Effector memory CD4-positive, alpha-beta T cell (primary cell): ENCODE measurements at regions not wholly inside any gene's neighbourhood (a gene's known extent, or its start where the extent isn't known, plus 50 kb on each side); places are given as distances from the start of the nearest gene placed in this dataset.
"Not testable (repeated sequence)": the region's sequence is repeated elsewhere in the genome, so short reads cannot be mapped to it uniquely, and the experiment has no call there.

ENCODE experiments used
- DNase-seq, 3 donors: peaks; one replicate each; pipeline ENCODE4 v3.0.0-alpha.2; 2020
- H3K27ac ChIP-seq: 2 replicates; pipeline ENCODE4 v1.7.0; 2013; ENCODE audit warnings: mild to moderate bottlenecking, low read length, moderate library complexity; ENCODE audit not compliant: insufficient read depth, poor library complexity, severe bottlenecking
- H3K27me3 ChIP-seq: replicated peaks from 2 replicates; pipeline ENCODE4 v1.7.0; 2013; ENCODE audit warnings: mild to moderate bottlenecking, low read length; ENCODE audit not compliant: insufficient read depth, control insufficient read depth, poor library complexity, severe bottlenecking
- H3K36me3 ChIP-seq: 2 replicates; pipeline ENCODE4 v1.7.0; 2013; ENCODE audit warnings: mild to moderate bottlenecking, low read length, moderate library complexity; ENCODE audit not compliant: control insufficient read depth, insufficient read depth
- H3K4me1 ChIP-seq: 2 replicates; pipeline ENCODE4 v1.7.0; 2013; ENCODE audit warnings: low read length, mild to moderate bottlenecking; ENCODE audit not compliant: control insufficient read depth, insufficient read depth, poor library complexity, severe bottlenecking
- H3K4me3 ChIP-seq: 2 replicates; pipeline ENCODE4 v1.7.0; 2013; ENCODE audit warnings: low read length, low read depth, mild to moderate bottlenecking; ENCODE audit not compliant: insufficient read depth, poor library complexity, severe bottlenecking
- H3K9me3 ChIP-seq: 2 replicates; pipeline ENCODE4 v1.7.0; 2013; ENCODE audit warnings: mild to moderate bottlenecking, low read length, moderate library complexity; ENCODE audit not compliant: control insufficient read depth

GRCh38 chr11:80929031-80929805 is 1488.4 kb upstream of the TENM4 start:
- H3K9me3 ChIP-seq, result no peaks in the 10 kb centered on the region
- no peak for DNase-seq

GRCh38 chr11:80925321-80925720 is 1484.5 kb upstream of the TENM4 start:
- Histone ChIP-seq H3K27me3 (no peaks in the 10 kb centered on the region), H3K4me3 (no peak overlapping the region), H3K4me1 (no peaks in the 10 kb centered on the region), H3K36me3 (no peaks in the 10 kb centered on the region), H3K9me3 (no peaks in the 10 kb centered on the region), H3K27ac (no peak overlapping the region)
- no peak for DNase-seq

More at GRCh38 chr11:80929031-80929805, 1488.4 kb upstream of the TENM4 start:
- no peak overlapping the region for H3K4me3 ChIP-seq
- no peaks in the 10 kb centered on the region for H3K4me1 ChIP-seq
- no peaks in the 10 kb centered on the region for H3K36me3 ChIP-seq
- H3K27ac ChIP-seq, result no peak overlapping the region
- no peaks in the 10 kb centered on the region for H3K27me3 ChIP-seq

GRCh38 chr11:80921310-80921709 is 1480.5 kb upstream of the TENM4 start:
- not testable (repeated sequence) for H3K27ac ChIP-seq, H3K36me3 ChIP-seq, H3K4me1 ChIP-seq, H3K4me3 ChIP-seq, H3K27me3 ChIP-seq, DNase-seq, H3K9me3 ChIP-seq

- no peak overlapping the region for H3K4me3 ChIP-seq
- no peak for DNase-seq
- H3K9me3 ChIP-seq, result no peaks in the 10 kb centered on the region
- H3K36me3 ChIP-seq, result no peaks in the 10 kb centered on the region
- H3K27ac ChIP-seq, result no peak overlapping the region
- no peaks in the 10 kb centered on the region for H3K4me1 ChIP-seq
- no peaks in the 10 kb centered on the region for H3K27me3 ChIP-seq
These were observed 1475.5 kb upstream of the TENM4 start for GRCh38 chr11:80916173-80916798.

GRCh38 chr11:80914311-80914710 is 1473.5 kb upstream of the TENM4 start:
- Histone ChIP-seq H3K4me1 (no peaks in the 10 kb centered on the region), H3K4me3 (no peak overlapping the region), H3K27me3 (no peaks in the 10 kb centered on the region), H3K27ac (no peak overlapping the region), H3K36me3 (no peaks in the 10 kb centered on the region), H3K9me3 (no peaks in the 10 kb centered on the region)
- DNase-seq, result no peak

GRCh38 chr11:80911666-80912065 is 1470.8 kb upstream of the TENM4 start:
- Histone ChIP-seq H3K36me3 (no peaks in the 10 kb centered on the region), H3K4me1 (no peaks in the 10 kb centered on the region), H3K9me3 (no peaks in the 10 kb centered on the region), H3K27ac (no peak overlapping the region), H3K27me3 (no peaks in the 10 kb centered on the region), H3K4me3 (no peak overlapping the region)
- no peak for DNase-seq

GRCh38 chr11:80900265-80900664 is 1459.4 kb upstream of the TENM4 start:
- Histone ChIP-seq H3K27ac (no peak overlapping the region), H3K4me1 (no peaks in the 10 kb centered on the region), H3K27me3 (no peaks in the 10 kb centered on the region), H3K4me3 (no peak overlapping the region), H3K9me3 (no peaks in the 10 kb centered on the region), H3K36me3 (no peaks in the 10 kb centered on the region)
- DNase-seq, result no peak

GRCh38 chr11:80899381-80899780 is 1458.6 kb upstream of the TENM4 start:
- Histone ChIP-seq H3K9me3 (no peaks in the 10 kb centered on the region), H3K4me1 (no peaks in the 10 kb centered on the region), H3K4me3 (no peak overlapping the region), H3K27ac (no peak overlapping the region), H3K27me3 (no peaks in the 10 kb centered on the region), H3K36me3 (no peaks in the 10 kb centered on the region)
- no peak for DNase-seq

GRCh38 chr11:80898910-80899309 is 1458.1 kb upstream of the TENM4 start:
- no peaks in the 10 kb centered on the region for H3K36me3 ChIP-seq
- no peak overlapping the region for H3K27ac ChIP-seq
- no peak for DNase-seq
- H3K27me3 ChIP-seq, result no peaks in the 10 kb centered on the region
- no peak overlapping the region for H3K4me3 ChIP-seq
- no peaks in the 10 kb centered on the region for H3K9me3 ChIP-seq
- H3K4me1 ChIP-seq, result no peaks in the 10 kb centered on the region

GRCh38 chr11:80886684-80887083 is 1445.9 kb upstream of the TENM4 start:
- Histone ChIP-seq H3K4me1 (no peaks in the 10 kb centered on the region), H3K27me3 (no peaks in the 10 kb centered on the region), H3K9me3 (no peaks in the 10 kb centered on the region), H3K4me3 (no peak overlapping the region), H3K27ac (no peak overlapping the region), H3K36me3 (no peaks in the 10 kb centered on the region)
- DNase-seq, result no peak
